Esophagus squamous epithelium (tissue), 4 donors: ENCODE measurements at regions not wholly inside any gene's neighbourhood (a gene's known extent, or its start where the extent isn't known, plus 50 kb on each side); places are given as distances from the start of the nearest gene placed in this dataset.

Source experiments
- CTCF ChIP-seq, 6 experiments: fragments of 450-650 bp in 4 of 6; fragments of 200-600 bp in 2 of 6; sonication (generic) in 2 of 6; IDR thresholded peaks; one replicate each; pipeline ENCODE4 v1.5.1; 2016 to 2019; ENCODE audit warnings: antibody characterized with exemption in 6 of 6, mild to moderate bottlenecking in 4 of 6, moderate library complexity in 4 of 6
- POLR2A ChIP-seq, 4 donors: fragments of 450-650 bp; IDR thresholded peaks; one replicate each; pipeline ENCODE4 v1.6.1; 2017; ENCODE audit warnings: antibody characterized with exemption in 4 of 4, mild to moderate bottlenecking in 4 of 4, moderate library complexity in 3 of 4

DNA sequence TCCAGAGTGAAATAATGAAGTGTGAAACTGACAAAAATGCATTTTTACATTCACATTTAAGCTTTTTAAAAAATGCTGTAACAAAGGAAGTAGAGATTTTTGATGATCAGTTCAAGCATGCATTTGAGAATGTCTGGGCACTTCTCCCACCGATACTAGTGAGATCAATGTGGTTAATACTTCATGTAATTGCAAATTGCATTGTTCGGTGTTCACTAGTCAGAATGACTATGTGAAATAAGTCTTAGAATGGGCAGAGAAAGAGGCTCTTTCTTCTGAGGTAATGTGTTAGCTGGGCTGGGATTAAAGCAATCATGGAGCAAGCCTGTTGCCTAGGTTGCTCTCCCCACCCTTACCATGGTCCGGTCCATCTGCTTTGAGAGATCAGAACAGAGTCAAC, 587.0 kb upstream of the GRM7 start:
- TF ChIP-seq CTCF (IDR thresholded peaks at IDR 0.05) (no peak), POLR2A (IDR thresholded peaks at IDR 0.05) (no peak)
